HepG2 (cell line): ENCODE measurements at regions not wholly inside any gene's neighbourhood (a gene's known extent, or its start where the extent isn't known, plus 50 kb on each side); places are given as distances from the start of the nearest gene placed in this dataset.

Experiments
- FOSL2 ChIP-seq: sonication (generic); formaldehyde crosslinking; IDR thresholded peaks from 2 replicates; pipeline ENCODE4 v1.4.0; 2020; ENCODE audit warnings: missing genetic modification reagents
- FOXJ3 ChIP-seq: sonication (generic); formaldehyde crosslinking; IDR thresholded peaks from 2 replicates; pipeline ENCODE4 v1.4.0; 2020; ENCODE audit warnings: missing genetic modification reagents, mild to moderate bottlenecking, borderline replicate concordance
- HOXA3 ChIP-seq: sonication (generic); formaldehyde crosslinking; IDR thresholded peaks from 2 replicates; pipeline ENCODE4 v1.5.0; 2020; ENCODE audit warnings: missing genetic modification reagents
- MED1 ChIP-seq: sonication (generic); formaldehyde crosslinking; IDR thresholded peaks from 2 replicates; pipeline ENCODE4 v1.4.0; 2020; ENCODE audit warnings: missing genetic modification reagents
- MEIS2 ChIP-seq: sonication (generic); formaldehyde crosslinking; IDR thresholded peaks from 2 replicates; pipeline ENCODE4 v1.9.0; 2021; ENCODE audit warnings: mild to moderate bottlenecking, missing genetic modification reagents
- PATZ1 ChIP-seq: sonication (generic); formaldehyde crosslinking; IDR thresholded peaks from 2 replicates; pipeline ENCODE4 v1.4.0; 2020; ENCODE audit warnings: missing genetic modification reagents
- POGZ ChIP-seq: sonication (generic); formaldehyde crosslinking; IDR thresholded peaks from 2 replicates; pipeline ENCODE4 v1.4.0; 2020; ENCODE audit warnings: mild to moderate bottlenecking, missing genetic modification reagents
- RARA ChIP-seq: IDR thresholded peaks from 2 replicates; pipeline ENCODE4 v1.6.1; 2016; ENCODE audit warnings: missing genetic modification reagents, missing compliant biosample characterization
- SALL1 ChIP-seq: sonication (generic); formaldehyde crosslinking; IDR thresholded peaks from 2 replicates; pipeline ENCODE4 v1.8.0; 2022; ENCODE audit warnings: mild to moderate bottlenecking, missing genetic modification reagents
- SETDB1 ChIP-seq: sonication (generic); formaldehyde crosslinking; IDR thresholded peaks from 2 replicates; pipeline ENCODE4 v1.5.1; 2020; ENCODE audit warnings: missing genetic modification reagents, mild to moderate bottlenecking, borderline replicate concordance
- SOX5 ChIP-seq: IDR thresholded peaks from 2 replicates; pipeline ENCODE4 v1.6.1; 2016; ENCODE audit warnings: borderline replicate concordance
- STAG1 ChIP-seq: sonication (generic); formaldehyde crosslinking; IDR thresholded peaks from 2 replicates; pipeline ENCODE4 v1.4.0; 2020; ENCODE audit warnings: missing genetic modification reagents
- TOPORS ChIP-seq: sonication (generic); formaldehyde crosslinking; IDR thresholded peaks from 2 replicates; pipeline ENCODE4 v1.8.0; 2023; ENCODE audit warnings: mild to moderate bottlenecking, missing genetic modification reagents
- YEATS4 ChIP-seq: sonication (generic); formaldehyde crosslinking; IDR thresholded peaks from 2 replicates; pipeline ENCODE4 v1.4.0; 2020; ENCODE audit warnings: missing genetic modification reagents, borderline replicate concordance
- ZBTB14 ChIP-seq: sonication (generic); formaldehyde crosslinking; IDR thresholded peaks from 2 replicates; pipeline ENCODE4 v1.4.0; 2020; ENCODE audit warnings: missing genetic modification reagents
- ZMYM2 ChIP-seq: sonication (generic); formaldehyde crosslinking; IDR thresholded peaks from 2 replicates; pipeline ENCODE4 v1.8.0; 2022; ENCODE audit warnings: mild to moderate bottlenecking, missing genetic modification reagents
- ZNF142 ChIP-seq: sonication (generic); formaldehyde crosslinking; IDR thresholded peaks from 2 replicates; pipeline ENCODE4 v1.4.0; 2020; ENCODE audit warnings: missing genetic modification reagents
- ZNF574 ChIP-seq: sonication (generic); formaldehyde crosslinking; IDR thresholded peaks from 2 replicates; pipeline ENCODE4 v1.4.0; 2020; ENCODE audit warnings: missing genetic modification reagents
- ZNF629 ChIP-seq: sonication (generic); formaldehyde crosslinking; conservative IDR thresholded peaks from 2 replicates; pipeline ENCODE4 v1.5.0; 2020; ENCODE audit warnings: missing genetic modification reagents

GRCh38 chr2:63746548-63746947 lies 95.1 kb upstream of the UGP2 start (continued):
- TF ChIP-seq PATZ1 (CRISPR knock-in tag) (peak; percentile 73; the same call in 1 of the 2 replicates), ZNF142 (0 out of 2 replicates have a peak, but pooled peaks have one; percentile 54), POGZ (CRISPR knock-in tag) (0 out of 2 replicates have a peak, but pooled peaks have one; percentile 16), YEATS4 (0 out of 2 replicates have a peak, but pooled peaks have one; percentile 31), ZNF629 (CRISPR knock-in tag) (0 out of 2 replicates have a peak, but pooled peaks have one; percentile 12), ZBTB14 (CRISPR knock-in tag) (0 out of 2 replicates have a peak, but pooled peaks have one; percentile 17), ZMYM2 (0 out of 2 replicates have a peak, but pooled peaks have one; percentile 29), HOXA3 (CRISPR knock-in tag) (peak; percentile 40), MEIS2 (CRISPR knock-in tag) (0 out of 2 replicates have a peak, but pooled peaks have one; percentile 31), SOX5 (0 out of 2 replicates have a peak, but pooled peaks have one; percentile 24), SETDB1 (CRISPR knock-in tag) (0 out of 2 replicates have a peak, but pooled peaks have one; percentile 39), STAG1 (CRISPR knock-in tag) (0 out of 2 replicates have a peak, but pooled peaks have one; percentile 2), RARA (CRISPR knock-in tag) (peak; percentile 64), FOXJ3 (CRISPR knock-in tag) (peak; percentile 54; the same call in 1 of the 2 replicates), ZNF574 (CRISPR knock-in tag) (0 out of 2 replicates have a peak, but pooled peaks have one; percentile 31), SALL1 (peak; percentile 38; the same call in 1 of the 2 replicates), FOSL2 (CRISPR knock-in tag) (0 out of 2 replicates have a peak, but pooled peaks have one; percentile 21), TOPORS (CRISPR knock-in tag) (peak; percentile 81), MED1 (CRISPR knock-in tag) (peak; percentile 41)
